Uterus (tissue), 3 donors: ENCODE measurements at regions not wholly inside any gene's neighbourhood (a gene's known extent, or its start where the extent isn't known, plus 50 kb on each side); places are given as distances from the start of the nearest gene placed in this dataset.

ENCODE experiments used
- DNase-seq, 2 donors: peaks; one replicate each; pipeline ENCODE4 v3.0.0-alpha.2; 2019 to 2020
- H3K27ac ChIP-seq, 2 donors: fragments of 200-600 bp; sonication (generic); 1 replicate in 1 of 2; 2 replicates in 1 of 2; pipeline ENCODE4 v1.5.1; 2016 to 2018
- H3K27me3 ChIP-seq, 2 donors: fragments of 200-600 bp; sonication (generic); one replicate each; pipeline ENCODE4 v1.5.1; 2018 to 2019; ENCODE audit warnings: control low read depth in 1 of 2
- H3K36me3 ChIP-seq, 2 donors: fragments of 200-600 bp; sonication (generic); one replicate each; pipeline ENCODE4 v1.5.1; 2019; ENCODE audit warnings: control low read depth in 1 of 2
- H3K4me1 ChIP-seq, 2 donors: fragments of 200-600 bp; sonication (generic); one replicate each; pipeline ENCODE4 v1.5.1; 2018 to 2019; ENCODE audit warnings: control low read depth in 1 of 2
- H3K4me3 ChIP-seq, 2 donors: fragments of 200-600 bp; sonication (generic); 1 replicate in 1 of 2; 2 replicates in 1 of 2; pipeline ENCODE4 v1.5.1; 2018 to 2019; ENCODE audit warnings: mild to moderate bottlenecking in 1 of 2
- H3K9me3 ChIP-seq, 2 donors: fragments of 200-600 bp; sonication (generic); one replicate each; pipeline ENCODE4 v1.5.1; 2019; ENCODE audit warnings: control low read depth in 1 of 2
- POLR2A ChIP-seq, 2 donors: fragments of 450-650 bp; IDR thresholded peaks; one replicate each; pipeline ENCODE4 v1.6.1; 2016; ENCODE audit warnings: antibody characterized with exemption in 2 of 2, mild to moderate bottlenecking in 1 of 2, moderate library complexity in 1 of 2
- intact Hi-C: fragments of 100-400 bp; cut with DNase I; formaldehyde crosslinking; loops from one replicate; pipeline ENCODE4 v1.15.1; 2023; ENCODE audit warnings: low total_unique reads
- TF ChIP-seq, protein P1 (sequence below), 4 experiments: fragments of 200-600 bp in 2 of 4; fragments of 450-650 bp in 2 of 4; sonication (generic) in 2 of 4; IDR thresholded peaks; one replicate each; pipeline ENCODE4 v1.5.1; 2016 to 2019; ENCODE audit warnings: antibody characterized with exemption in 4 of 4, mild to moderate bottlenecking in 2 of 4, moderate library complexity in 1 of 4
- donor health status: DM: yes; HTN: yes; CAD: no.

- no peaks in the 10 kb centered on the region for H3K36me3 ChIP-seq
- TF ChIP-seq, protein P1, sequence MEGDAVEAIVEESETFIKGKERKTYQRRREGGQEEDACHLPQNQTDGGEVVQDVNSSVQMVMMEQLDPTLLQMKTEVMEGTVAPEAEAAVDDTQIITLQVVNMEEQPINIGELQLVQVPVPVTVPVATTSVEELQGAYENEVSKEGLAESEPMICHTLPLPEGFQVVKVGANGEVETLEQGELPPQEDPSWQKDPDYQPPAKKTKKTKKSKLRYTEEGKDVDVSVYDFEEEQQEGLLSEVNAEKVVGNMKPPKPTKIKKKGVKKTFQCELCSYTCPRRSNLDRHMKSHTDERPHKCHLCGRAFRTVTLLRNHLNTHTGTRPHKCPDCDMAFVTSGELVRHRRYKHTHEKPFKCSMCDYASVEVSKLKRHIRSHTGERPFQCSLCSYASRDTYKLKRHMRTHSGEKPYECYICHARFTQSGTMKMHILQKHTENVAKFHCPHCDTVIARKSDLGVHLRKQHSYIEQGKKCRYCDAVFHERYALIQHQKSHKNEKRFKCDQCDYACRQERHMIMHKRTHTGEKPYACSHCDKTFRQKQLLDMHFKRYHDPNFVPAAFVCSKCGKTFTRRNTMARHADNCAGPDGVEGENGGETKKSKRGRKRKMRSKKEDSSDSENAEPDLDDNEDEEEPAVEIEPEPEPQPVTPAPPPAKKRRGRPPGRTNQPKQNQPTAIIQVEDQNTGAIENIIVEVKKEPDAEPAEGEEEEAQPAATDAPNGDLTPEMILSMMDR (IDR thresholded peaks at IDR 0.05) = no peak
- TF ChIP-seq POLR2A (IDR thresholded peaks at IDR 0.05) = no peak
- H3K27ac ChIP-seq = no peak overlapping the region
- H3K4me1 ChIP-seq = no peaks in the 10 kb centered on the region
- H3K4me3 ChIP-seq = no peak overlapping the region
- intact Hi-C loops = no loop called here
- no peaks in the 10 kb centered on the region for H3K9me3 ChIP-seq
- DNase-seq = no peak
- no peaks in the 10 kb centered on the region for H3K27me3 ChIP-seq
Observed at GRCh38 chr10:64023926-64024470, 502.8 kb downstream of the REEP3 start.

DNA sequence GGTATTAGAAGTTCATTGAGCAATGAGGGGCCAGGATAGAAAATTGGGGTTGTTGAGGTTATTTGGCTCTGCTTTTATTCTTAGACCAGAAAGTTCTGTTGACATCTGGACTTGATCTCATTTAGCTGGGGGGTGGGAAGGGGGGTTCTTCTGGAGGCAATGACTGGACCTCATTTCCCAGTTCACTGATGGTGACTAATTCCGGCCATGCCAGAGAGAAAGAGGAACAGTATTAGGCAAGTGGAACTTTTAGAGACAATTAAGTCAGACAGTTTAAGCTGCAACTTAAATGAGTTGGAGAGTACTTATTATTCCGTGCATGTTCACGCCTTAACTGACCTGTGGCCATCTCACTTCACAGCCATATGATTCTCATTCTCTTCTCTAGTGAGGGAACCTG is 512.5 kb downstream of the REEP3 start:
- no peaks in the 10 kb centered on the region for H3K27me3 ChIP-seq
- intact Hi-C loops = no loop called here
- H3K4me3 ChIP-seq = no peak overlapping the region
- TF ChIP-seq, protein P1 (IDR thresholded peaks at IDR 0.05) = no peak
- TF ChIP-seq POLR2A (IDR thresholded peaks at IDR 0.05) = no peak
- DNase-seq = no peak
- H3K9me3 ChIP-seq = no peaks in the 10 kb centered on the region
- H3K36me3 ChIP-seq = no peaks in the 10 kb centered on the region
- no peaks in the 10 kb centered on the region for H3K4me1 ChIP-seq
- H3K27ac ChIP-seq = no peak overlapping the region

GRCh38 chr10:64036321-64036930 is 515.2 kb downstream of the REEP3 start:
- H3K4me3 ChIP-seq = no peak overlapping the region
- no peak overlapping the region for H3K27ac ChIP-seq
- intact Hi-C loops = no loop called here
- TF ChIP-seq, protein P1 (IDR thresholded peaks at IDR 0.05) = no peak
- TF ChIP-seq POLR2A (IDR thresholded peaks at IDR 0.05) = no peak
- H3K4me1 ChIP-seq = no peaks in the 10 kb centered on the region
- H3K27me3 ChIP-seq = no peaks in the 10 kb centered on the region
- DNase-seq = no peak
- no peaks in the 10 kb centered on the region for H3K36me3 ChIP-seq
- H3K9me3 ChIP-seq = no peaks in the 10 kb centered on the region

DNA sequence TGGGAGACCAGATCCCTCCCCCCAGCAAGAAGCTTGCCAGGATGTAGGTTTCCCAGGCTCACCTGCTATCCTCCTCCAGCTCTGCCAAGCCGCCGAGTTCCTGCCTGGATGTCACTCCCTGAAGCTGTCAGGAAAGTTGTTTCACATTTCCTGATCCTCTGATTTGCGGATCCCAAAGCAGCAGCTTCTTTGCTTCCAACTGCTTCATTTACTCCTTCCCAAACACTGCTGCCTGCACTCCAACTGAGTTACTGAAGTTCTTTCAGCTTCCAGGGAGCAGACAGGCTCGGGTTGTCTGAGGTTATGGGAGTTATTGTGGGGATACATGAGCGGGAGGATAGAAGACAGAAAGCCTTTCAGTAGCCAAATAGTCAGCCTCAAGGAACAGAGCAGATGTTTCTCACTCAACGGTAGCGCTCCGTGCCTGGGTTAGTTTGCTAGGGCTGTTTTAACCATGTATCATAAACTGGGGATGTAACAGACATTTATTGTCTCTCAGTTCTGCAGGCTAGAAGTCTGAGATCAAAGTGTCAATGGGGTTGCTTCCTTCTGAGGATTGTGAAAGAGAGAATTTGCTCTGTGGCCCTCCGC is 516.0 kb downstream of the REEP3 start:
- DNase-seq = no peak
- H3K4me3 ChIP-seq = no peak overlapping the region
- intact Hi-C loops = no loop called here
- TF ChIP-seq, protein P1 (IDR thresholded peaks at IDR 0.05) = no peak
- TF ChIP-seq POLR2A (IDR thresholded peaks at IDR 0.05) = no peak
- H3K27ac ChIP-seq = no peak overlapping the region
- no peaks in the 10 kb centered on the region for H3K4me1 ChIP-seq
- H3K36me3 ChIP-seq = no peaks in the 10 kb centered on the region
- no peaks in the 10 kb centered on the region for H3K9me3 ChIP-seq
- no peaks in the 10 kb centered on the region for H3K27me3 ChIP-seq

GRCh38 chr10:64038107-64038506 is 516.9 kb downstream of the REEP3 start:
- no peak for DNase-seq
- intact Hi-C loops = no loop called here
- Histone ChIP-seq H3K27ac (no peak overlapping the region), H3K4me1 (no peaks in the 10 kb centered on the region), H3K36me3 (no peaks in the 10 kb centered on the region), H3K27me3 (no peaks in the 10 kb centered on the region), H3K9me3 (no peaks in the 10 kb centered on the region), H3K4me3 (no peak overlapping the region)
- TF ChIP-seq, protein P1 (IDR thresholded peaks at IDR 0.05) = no peak
- no peak for TF ChIP-seq POLR2A (IDR thresholded peaks at IDR 0.05)
